ENCODE measurements at regions not wholly inside any gene's neighbourhood (a gene's known extent, or its start where the extent isn't known, plus 50 kb on each side); places are given as distances from the start of the nearest gene placed in this dataset.

GRCh38 chr13:34311251-34311650, 493.3 kb downstream of the RFC3 start:
- no peak for TF ChIP-seq CTCF (IDR thresholded peaks at IDR 0.05)
- no peak for TF ChIP-seq ZFX (IDR thresholded peaks at IDR 0.05; ENCODE audit: borderline replicate concordance)

Data from 22Rv1 (cell line).